MCF 10A (cell line): ENCODE measurements at regions not wholly inside any gene's neighbourhood (a gene's known extent, or its start where the extent isn't known, plus 50 kb on each side); places are given as distances from the start of the nearest gene placed in this dataset.

Source experiments
- BruUV-seq: library from RNA; stranded (reverse); fragments of 400-500 nt; replicated peaks from 2 replicates; lab custom pipeline; 2021; lab: Mats Ljungman, UMichigan
- CTCF ChIA-PET: fragments of 300-600 bp; sonication (Branson Sonifier 250); formaldehyde crosslinking; extraction: SDS; loops from one replicate; lab custom pipeline; 2021; ENCODE audit warnings: antibody characterized with exemption, inconsistent platforms; lab: Yijun Ruan, JAX
- POLR2A ChIA-PET: fragments of 300-600, 350-650 bp; sonication (Branson Sonifier 250); formaldehyde crosslinking; extraction: SDS; loops from one replicate; lab custom pipeline; 2020; ENCODE audit warnings: antibody characterized with exemption, inconsistent platforms; lab: Yijun Ruan, JAX
- DNase-seq: peaks from one replicate; pipeline ENCODE4 v3.0.0-alpha.2; 2018; ENCODE audit not compliant: unreplicated experiment
- H3K27ac Mint-ChIP-seq: one replicate; pipeline ENCODE4 v1.8.0; 2022; ENCODE audit warnings: mild to moderate bottlenecking, low read depth, mixed read lengths; ENCODE audit not compliant: unreplicated experiment
- H3K27me3 Mint-ChIP-seq: one replicate; pipeline ENCODE4 v1.8.0; 2022; ENCODE audit warnings: mixed read lengths; ENCODE audit not compliant: insufficient read depth, unreplicated experiment
- H3K36me3 Mint-ChIP-seq: one replicate; pipeline ENCODE4 v1.8.0; 2022; ENCODE audit warnings: mild to moderate bottlenecking, moderate library complexity, mixed read lengths; ENCODE audit not compliant: insufficient read depth, unreplicated experiment
- H3K4me1 Mint-ChIP-seq: one replicate; pipeline ENCODE4 v1.8.0; 2022; ENCODE audit warnings: mixed read lengths; ENCODE audit not compliant: insufficient read depth, unreplicated experiment
- H3K4me3 Mint-ChIP-seq: one replicate; pipeline ENCODE4 v1.8.0; 2022; ENCODE audit warnings: mild to moderate bottlenecking, moderate library complexity, mixed read lengths; ENCODE audit not compliant: unreplicated experiment
- H3K9me3 Mint-ChIP-seq: one replicate; pipeline ENCODE4 v1.8.0; 2022; ENCODE audit warnings: mixed read lengths; ENCODE audit not compliant: unreplicated experiment
- intact Hi-C: fragments of 100-400 bp; cut with micrococcal nuclease; formaldehyde crosslinking; loops from 2 replicates; pipeline ENCODE4 v1.14.1; 2022
- TF ChIP-seq, protein P1 (sequence below): fragments of 200-600 bp; IDR thresholded peaks from one replicate; pipeline ENCODE4 v1.8.0; 2022; ENCODE audit warnings: antibody characterized with exemption, mild to moderate bottlenecking; ENCODE audit not compliant: unreplicated experiment

- no peak for DNase-seq
- H3K4me3 Mint-ChIP-seq = no peak overlapping the region
- intact Hi-C loops = no loop called here
- ChIA-PET CTCF (no interaction called here), POLR2A (interaction anchor here (0.7 kb wide), 1 partner anchor 88 kb away, joined by 4 read pairs; no protein-coding TSS in a partner anchor)
- no peaks in the 10 kb centered on the region for H3K36me3 Mint-ChIP-seq
- H3K9me3 Mint-ChIP-seq = no peaks in the 10 kb centered on the region
- BruUV-seq = no TSS peak
- TF ChIP-seq, protein P1, sequence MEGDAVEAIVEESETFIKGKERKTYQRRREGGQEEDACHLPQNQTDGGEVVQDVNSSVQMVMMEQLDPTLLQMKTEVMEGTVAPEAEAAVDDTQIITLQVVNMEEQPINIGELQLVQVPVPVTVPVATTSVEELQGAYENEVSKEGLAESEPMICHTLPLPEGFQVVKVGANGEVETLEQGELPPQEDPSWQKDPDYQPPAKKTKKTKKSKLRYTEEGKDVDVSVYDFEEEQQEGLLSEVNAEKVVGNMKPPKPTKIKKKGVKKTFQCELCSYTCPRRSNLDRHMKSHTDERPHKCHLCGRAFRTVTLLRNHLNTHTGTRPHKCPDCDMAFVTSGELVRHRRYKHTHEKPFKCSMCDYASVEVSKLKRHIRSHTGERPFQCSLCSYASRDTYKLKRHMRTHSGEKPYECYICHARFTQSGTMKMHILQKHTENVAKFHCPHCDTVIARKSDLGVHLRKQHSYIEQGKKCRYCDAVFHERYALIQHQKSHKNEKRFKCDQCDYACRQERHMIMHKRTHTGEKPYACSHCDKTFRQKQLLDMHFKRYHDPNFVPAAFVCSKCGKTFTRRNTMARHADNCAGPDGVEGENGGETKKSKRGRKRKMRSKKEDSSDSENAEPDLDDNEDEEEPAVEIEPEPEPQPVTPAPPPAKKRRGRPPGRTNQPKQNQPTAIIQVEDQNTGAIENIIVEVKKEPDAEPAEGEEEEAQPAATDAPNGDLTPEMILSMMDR = no peak
- no peak overlapping the region for H3K27ac Mint-ChIP-seq
- no peaks in the 10 kb centered on the region for H3K27me3 Mint-ChIP-seq
- H3K4me1 Mint-ChIP-seq = no peaks in the 10 kb centered on the region
Measured at GRCh38 chr11:104820431-104820830, 77.8 kb downstream of the CASP12 start.

DNA sequence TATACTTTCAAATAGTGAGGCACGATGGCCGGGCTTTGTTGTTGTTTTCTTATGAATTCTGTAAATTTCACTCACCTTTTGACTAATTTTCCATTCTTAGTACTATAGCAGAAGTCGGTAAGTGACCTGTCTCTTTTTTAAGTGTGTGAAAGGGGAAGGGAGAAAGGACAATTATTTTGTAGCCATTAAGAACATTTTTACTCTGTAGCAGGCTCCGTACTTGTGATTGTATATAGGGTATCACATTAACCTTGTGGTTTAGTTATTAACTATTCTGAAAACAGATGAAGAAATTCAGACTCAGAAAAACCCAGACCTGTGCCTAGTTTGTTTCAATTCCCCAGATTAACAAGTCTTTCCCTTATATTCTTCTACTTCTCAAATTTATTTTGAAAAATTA lies 78.7 kb downstream of the CASP12 start:
- Mint-ChIP-seq H3K4me1 (no peaks in the 10 kb centered on the region), H3K27ac (no peak overlapping the region), H3K36me3 (no peaks in the 10 kb centered on the region), H3K4me3 (no peak overlapping the region), H3K27me3 (no peaks in the 10 kb centered on the region), H3K9me3 (no peaks in the 10 kb centered on the region)
- intact Hi-C loops = no loop called here
- no TSS peak for BruUV-seq
- POLR2A ChIA-PET = no interaction called here
- TF ChIP-seq, protein P1 = no peak
- DNase-seq = no peak
- CTCF ChIA-PET = no interaction called here

DNA sequence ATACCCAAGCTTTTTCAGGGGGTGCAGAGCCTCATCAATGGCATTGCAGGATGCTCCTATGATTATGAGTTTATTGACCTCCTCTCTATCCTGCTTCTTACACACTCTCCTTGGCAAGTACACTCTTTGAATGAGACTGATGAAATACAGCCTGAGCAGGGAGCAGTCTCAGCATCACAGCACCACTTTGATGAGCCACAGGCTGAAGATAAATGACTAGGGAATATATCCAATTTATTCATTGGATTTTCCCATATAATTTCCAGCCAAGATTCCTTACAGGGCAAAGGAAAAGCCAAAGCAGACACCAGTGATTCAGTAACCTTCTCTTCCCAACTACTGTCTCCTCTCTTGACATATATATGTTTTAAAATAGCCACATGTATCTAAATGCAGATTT lies 79.2 kb downstream of the CASP12 start:
- TF ChIP-seq, protein P1 = no peak
- Mint-ChIP-seq H3K4me3 (no peak overlapping the region), H3K27ac (no peak overlapping the region), H3K27me3 (no peaks in the 10 kb centered on the region), H3K36me3 (no peaks in the 10 kb centered on the region), H3K4me1 (no peaks in the 10 kb centered on the region), H3K9me3 (no peaks in the 10 kb centered on the region)
- intact Hi-C loops = no loop called here
- BruUV-seq = no TSS peak
- ChIA-PET POLR2A (no interaction called here), CTCF (no interaction called here)
- DNase-seq = no peak

DNA sequence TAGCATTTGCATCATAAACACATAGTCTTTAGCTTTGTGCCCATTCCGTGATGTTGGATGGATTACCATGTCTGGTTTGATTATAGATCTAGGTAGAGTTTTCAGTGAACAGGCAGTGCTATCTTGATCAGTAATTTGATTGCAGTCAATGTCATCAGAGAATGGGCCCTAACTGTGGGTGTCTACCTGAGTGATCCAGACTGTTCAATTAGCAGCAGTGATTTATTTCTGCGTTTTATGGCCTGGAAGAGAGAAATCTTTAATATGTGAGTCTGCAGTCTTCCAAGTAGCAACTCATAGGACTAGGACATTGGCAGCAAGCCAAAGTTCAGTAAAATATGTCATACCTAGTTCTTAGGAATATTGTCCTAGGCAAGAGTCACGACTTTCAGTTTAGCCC lies 80.3 kb downstream of the CASP12 start:
- no peak overlapping the region for H3K27ac Mint-ChIP-seq
- CTCF ChIA-PET = interaction anchor here (0.6 kb wide), 2 partner anchors 720 to 1094 kb away, joined by 3 read pairs; no protein-coding TSS in a partner anchor

More for the DNA sequence above, 80.3 kb downstream of the CASP12 start:
- TF ChIP-seq, protein P1 = no peak
- Mint-ChIP-seq H3K9me3 (no peaks in the 10 kb centered on the region), H3K36me3 (no peaks in the 10 kb centered on the region), H3K27me3 (no peaks in the 10 kb centered on the region), H3K4me3 (no peak overlapping the region), H3K4me1 (no peaks in the 10 kb centered on the region)
- intact Hi-C loops = no loop called here
- BruUV-seq = no TSS peak
- no peak for DNase-seq
- POLR2A ChIA-PET = interaction anchor here (0.6 kb wide), 1 partner anchor 17 kb away, joined by 3 read pairs; no protein-coding TSS in a partner anchor
